ENCODE measurements at regions not wholly inside any gene's neighbourhood (a gene's known extent, or its start where the extent isn't known, plus 50 kb on each side); places are given as distances from the start of the nearest gene placed in this dataset.

- Histone ChIP-seq H3K27ac (no peak overlapping the region), H3K4me1 (ENCODE audit: insufficient read depth) (peaks cover 42% of the 10 kb centered on the region), H4K20me1 (ENCODE audit: insufficient read depth, poor library complexity, severe bottlenecking) (peaks cover 3% of the 10 kb centered on the region), H2AFZ (no peak overlapping the region), H3K4me3 (no peak overlapping the region), H3K36me3 (replicated peaks; ENCODE audit: insufficient read depth, low read depth) (no peaks in the 10 kb centered on the region), H3K9me3 (ENCODE audit: low read depth) (no peaks in the 10 kb centered on the region), H3K79me2 (peaks cover 36% of the 10 kb centered on the region), H3K4me2 (no peak overlapping the region), H3K9me2 (replicated peaks; ENCODE audit: insufficient read depth) (no peaks in the 10 kb centered on the region), H3K27me3 (no peaks in the 10 kb centered on the region)
- no peak for TF ChIP-seq EZH2phosphoT487 (IDR thresholded peaks at IDR 0.05; ENCODE audit: low read depth, severe bottlenecking, unreplicated experiment)
- TF ChIP-seq CTCF (IDR thresholded peaks at IDR 0.05; ENCODE audit: poor library complexity): no peak
- TF ChIP-seq EZH2 (IDR thresholded peaks at IDR 0.05; ENCODE audit: borderline replicate concordance): no peak
- DNase-seq (ENCODE audit: low spot score): no peak
- WGBS (ENCODE audit: low lambda C conversion rate, missing lambda C conversion rate): 93% methylated on average over 4 of the region's 4 CpGs
Observed at GRCh38 chr16:85225721-85226120, 113.4 kb upstream of the CIBAR2 start.

GRCh38 chr16:85227084-85227945 lies 115.0 kb upstream of the CIBAR2 start:
- Histone ChIP-seq H3K4me3 (no peak overlapping the region), H3K4me1 (ENCODE audit: insufficient read depth) (peaks cover 29% of the 10 kb centered on the region), H3K27me3 (no peaks in the 10 kb centered on the region), H3K36me3 (replicated peaks; ENCODE audit: insufficient read depth, low read depth) (no peaks in the 10 kb centered on the region), H2AFZ (no peak overlapping the region), H3K79me2 (peaks cover 37% of the 10 kb centered on the region), H3K9me2 (replicated peaks; ENCODE audit: insufficient read depth) (no peaks in the 10 kb centered on the region), H4K20me1 (ENCODE audit: insufficient read depth, poor library complexity, severe bottlenecking) (peaks cover 3% of the 10 kb centered on the region), H3K4me2 (peak overlapping the region; percentile 52), H3K9me3 (ENCODE audit: low read depth) (no peaks in the 10 kb centered on the region), H3K27ac (peak overlapping the region; percentile 46)
- WGBS (ENCODE audit: low lambda C conversion rate, missing lambda C conversion rate): 74% methylated on average over 16 of the region's 16 CpGs
- no peak for TF ChIP-seq EZH2 (IDR thresholded peaks at IDR 0.05; ENCODE audit: borderline replicate concordance)
- TF ChIP-seq EZH2phosphoT487 (IDR thresholded peaks at IDR 0.05; ENCODE audit: low read depth, severe bottlenecking, unreplicated experiment): no peak
- TF ChIP-seq CTCF (IDR thresholded peaks at IDR 0.05; ENCODE audit: poor library complexity): no peak
- DNase-seq (ENCODE audit: low spot score): no peak

- H3K9me3 ChIP-seq (ENCODE audit: low read depth): no peaks in the 10 kb centered on the region
- no peak for TF ChIP-seq EZH2 (IDR thresholded peaks at IDR 0.05; ENCODE audit: borderline replicate concordance)
- TF ChIP-seq EZH2phosphoT487 (IDR thresholded peaks at IDR 0.05; ENCODE audit: low read depth, severe bottlenecking, unreplicated experiment): no peak
- TF ChIP-seq CTCF (IDR thresholded peaks at IDR 0.05; ENCODE audit: poor library complexity): no peak
- peak; percentile 60 for DNase-seq (ENCODE audit: low spot score)
- H3K79me2 ChIP-seq: peaks cover 37% of the 10 kb centered on the region
- no peak overlapping the region for H3K4me3 ChIP-seq
- H3K4me1 ChIP-seq (ENCODE audit: insufficient read depth): peaks cover 22% of the 10 kb centered on the region
- H2AFZ ChIP-seq: no peak overlapping the region
- H3K4me2 ChIP-seq: peak overlapping the region; percentile 52
- no peaks in the 10 kb centered on the region for H3K36me3 ChIP-seq (replicated peaks; ENCODE audit: insufficient read depth, low read depth)
- H4K20me1 ChIP-seq (ENCODE audit: insufficient read depth, poor library complexity, severe bottlenecking): peaks cover 3% of the 10 kb centered on the region
- H3K27me3 ChIP-seq: no peaks in the 10 kb centered on the region
- no peaks in the 10 kb centered on the region for H3K9me2 ChIP-seq (replicated peaks; ENCODE audit: insufficient read depth)
- peak overlapping the region; percentile 65 for H3K27ac ChIP-seq
- WGBS (ENCODE audit: low lambda C conversion rate, missing lambda C conversion rate): 59% methylated on average over 19 of the region's 26 CpGs
Observed at GRCh38 chr16:85227946-85228862, 115.9 kb upstream of the CIBAR2 start.

Measured in hepatocyte (in vitro differentiated cells).